ENCODE measurements at regions not wholly inside any gene's neighbourhood (a gene's known extent, or its start where the extent isn't known, plus 50 kb on each side); places are given as distances from the start of the nearest gene placed in this dataset.

DNA sequence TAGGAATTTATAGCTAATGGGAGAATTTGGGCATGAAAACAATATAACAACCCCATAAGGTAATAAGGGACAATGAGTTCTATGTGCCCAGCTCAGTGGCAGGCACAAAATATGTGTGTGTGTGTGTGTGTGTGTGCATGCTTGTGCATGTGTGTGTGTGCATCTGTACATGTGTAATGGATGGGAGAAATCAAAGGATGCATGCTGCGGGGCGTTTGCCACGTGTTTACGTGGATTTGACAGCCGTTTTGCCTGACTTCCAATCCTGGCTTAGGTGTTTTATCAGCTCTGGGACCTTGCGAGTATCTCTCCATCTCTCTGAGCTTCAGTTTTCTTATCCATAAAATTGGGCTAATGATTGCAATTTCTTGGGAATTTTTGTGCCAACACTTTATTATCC, 108.4 kb downstream of the IRX5 start:
- TF ChIP-seq, protein P1, sequence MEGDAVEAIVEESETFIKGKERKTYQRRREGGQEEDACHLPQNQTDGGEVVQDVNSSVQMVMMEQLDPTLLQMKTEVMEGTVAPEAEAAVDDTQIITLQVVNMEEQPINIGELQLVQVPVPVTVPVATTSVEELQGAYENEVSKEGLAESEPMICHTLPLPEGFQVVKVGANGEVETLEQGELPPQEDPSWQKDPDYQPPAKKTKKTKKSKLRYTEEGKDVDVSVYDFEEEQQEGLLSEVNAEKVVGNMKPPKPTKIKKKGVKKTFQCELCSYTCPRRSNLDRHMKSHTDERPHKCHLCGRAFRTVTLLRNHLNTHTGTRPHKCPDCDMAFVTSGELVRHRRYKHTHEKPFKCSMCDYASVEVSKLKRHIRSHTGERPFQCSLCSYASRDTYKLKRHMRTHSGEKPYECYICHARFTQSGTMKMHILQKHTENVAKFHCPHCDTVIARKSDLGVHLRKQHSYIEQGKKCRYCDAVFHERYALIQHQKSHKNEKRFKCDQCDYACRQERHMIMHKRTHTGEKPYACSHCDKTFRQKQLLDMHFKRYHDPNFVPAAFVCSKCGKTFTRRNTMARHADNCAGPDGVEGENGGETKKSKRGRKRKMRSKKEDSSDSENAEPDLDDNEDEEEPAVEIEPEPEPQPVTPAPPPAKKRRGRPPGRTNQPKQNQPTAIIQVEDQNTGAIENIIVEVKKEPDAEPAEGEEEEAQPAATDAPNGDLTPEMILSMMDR (IDR thresholded peaks at IDR 0.05; ENCODE audit: insufficient read depth, low read length), result no peak
- no peak for DNase-seq (ENCODE audit: low read depth)
- H3K4me3 ChIP-seq (ENCODE audit: low read depth, low read length), result no peak overlapping the region

DNA sequence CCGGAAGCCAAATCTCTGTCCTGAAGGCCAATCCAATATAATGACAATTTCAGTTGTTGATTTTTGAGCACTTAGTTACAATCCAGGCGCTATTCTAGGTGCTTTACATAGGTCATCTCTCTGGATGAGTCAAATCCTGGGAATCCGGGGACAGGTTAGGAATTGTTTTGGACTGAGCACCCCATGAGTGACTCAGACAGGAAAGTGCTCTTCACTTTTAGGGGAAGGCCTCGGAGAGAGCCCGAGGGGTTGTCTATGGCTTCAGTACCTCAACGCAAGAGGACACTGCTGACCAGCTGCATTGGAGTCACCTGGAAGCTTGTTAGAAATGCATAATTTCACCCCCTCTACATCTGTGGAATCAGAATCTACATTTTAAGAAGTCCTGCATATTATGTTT, 108.8 kb downstream of the IRX5 start:
- TF ChIP-seq, protein P1 (IDR thresholded peaks at IDR 0.05; ENCODE audit: insufficient read depth, low read length), result no peak
- no peak overlapping the region for H3K4me3 ChIP-seq (ENCODE audit: low read depth, low read length)
- DNase-seq (ENCODE audit: low read depth), result no peak

DNA sequence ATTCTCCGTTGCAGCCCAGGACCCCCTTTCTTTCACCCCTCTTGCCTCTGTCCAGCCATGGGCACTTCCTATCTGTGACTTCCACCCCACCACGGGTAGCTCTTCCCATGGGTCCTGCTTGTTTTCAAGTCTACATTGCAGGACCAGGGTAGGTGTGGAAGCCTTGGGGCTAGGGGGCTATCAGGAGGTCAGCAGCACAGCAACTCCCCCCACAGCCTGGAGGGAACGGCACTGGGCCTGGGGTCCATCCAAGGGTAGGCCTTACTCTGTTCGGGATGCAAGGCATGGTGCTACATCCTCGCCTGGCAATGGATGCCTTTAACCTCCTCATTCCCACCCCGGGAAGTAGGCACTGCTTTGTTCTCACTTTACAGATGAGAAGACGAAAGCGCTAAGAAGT, 109.3 kb downstream of the IRX5 start:
- no peak for DNase-seq (ENCODE audit: low read depth)
- H3K4me3 ChIP-seq (ENCODE audit: low read depth, low read length), result no peak overlapping the region
- TF ChIP-seq, protein P1 (IDR thresholded peaks at IDR 0.05; ENCODE audit: insufficient read depth, low read length), result no peak

DNA sequence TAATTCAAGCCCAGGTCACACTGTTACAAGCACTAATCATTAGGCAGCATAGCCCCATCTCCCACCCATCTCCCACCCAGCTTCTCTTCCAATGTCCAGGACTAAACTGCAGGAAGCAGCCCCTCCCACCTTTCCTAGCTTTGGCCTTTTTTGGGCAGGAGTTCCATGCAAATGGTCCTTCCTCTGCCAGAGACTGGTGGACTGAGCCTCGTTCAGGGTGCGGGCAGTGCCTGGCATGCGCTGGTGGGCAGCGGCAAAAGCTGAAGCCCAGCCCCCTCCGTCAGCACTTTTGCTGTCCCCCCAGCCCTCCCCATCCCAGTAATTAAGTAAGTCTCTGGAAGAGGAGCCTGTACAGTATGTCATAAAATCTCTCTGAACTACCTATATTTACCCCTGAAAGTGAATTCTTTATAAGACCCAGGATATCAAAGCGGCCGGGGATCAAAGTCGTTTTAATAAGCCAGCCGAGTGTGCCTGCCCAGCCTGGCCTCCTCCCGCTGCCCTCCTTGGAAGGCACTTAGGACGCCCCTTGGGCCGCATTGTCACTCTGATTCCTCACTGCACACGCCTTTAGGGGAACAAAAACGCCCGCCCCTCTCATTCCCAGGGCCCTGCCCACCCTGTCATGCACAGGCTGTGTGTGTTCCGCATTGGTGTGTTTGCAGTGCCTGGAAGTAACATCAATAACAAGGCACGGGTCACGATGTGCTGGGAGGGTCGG, 109.9 kb downstream of the IRX5 start:
- DNase-seq (ENCODE audit: low read depth), result no peak
- TF ChIP-seq, protein P1 (IDR thresholded peaks at IDR 0.05; ENCODE audit: insufficient read depth, low read length), result no peak
- no peak overlapping the region for H3K4me3 ChIP-seq (ENCODE audit: low read depth, low read length)

DNA sequence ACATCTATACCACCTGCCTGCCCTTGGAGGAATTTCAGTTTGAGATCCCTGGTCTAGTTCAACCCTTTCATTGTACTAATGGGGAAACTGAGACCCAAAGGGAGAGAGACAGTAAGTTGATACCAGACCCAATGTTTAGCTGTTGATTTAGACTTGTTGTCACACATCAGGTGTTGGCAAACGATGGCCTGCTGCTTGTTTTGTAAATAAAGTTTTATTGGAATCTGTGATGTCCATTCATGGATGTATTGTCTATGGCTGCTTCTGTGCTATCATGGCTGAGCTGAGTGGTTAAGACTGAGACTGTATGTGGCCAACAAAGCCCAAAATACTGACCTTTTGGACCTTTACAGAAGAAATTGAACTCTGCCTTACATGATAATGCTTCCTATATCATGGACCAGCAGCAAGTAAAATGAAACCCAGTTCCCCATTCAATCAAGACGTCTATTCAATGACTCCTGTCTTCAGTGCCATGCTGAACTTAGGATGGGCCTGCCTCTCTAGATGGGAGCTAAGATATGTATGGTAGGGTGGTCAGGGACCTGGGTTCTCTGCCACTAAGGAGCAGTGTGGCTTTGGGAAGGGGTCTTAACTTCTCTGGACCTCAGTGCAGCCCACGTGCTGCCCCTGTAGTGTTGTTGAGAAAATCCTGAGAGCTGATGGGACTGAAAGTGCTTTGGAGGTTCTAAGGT, 111.0 kb downstream of the IRX5 start:
- no peak for DNase-seq (ENCODE audit: low read depth)
- TF ChIP-seq, protein P1 (IDR thresholded peaks at IDR 0.05; ENCODE audit: insufficient read depth, low read length), result no peak

DNA sequence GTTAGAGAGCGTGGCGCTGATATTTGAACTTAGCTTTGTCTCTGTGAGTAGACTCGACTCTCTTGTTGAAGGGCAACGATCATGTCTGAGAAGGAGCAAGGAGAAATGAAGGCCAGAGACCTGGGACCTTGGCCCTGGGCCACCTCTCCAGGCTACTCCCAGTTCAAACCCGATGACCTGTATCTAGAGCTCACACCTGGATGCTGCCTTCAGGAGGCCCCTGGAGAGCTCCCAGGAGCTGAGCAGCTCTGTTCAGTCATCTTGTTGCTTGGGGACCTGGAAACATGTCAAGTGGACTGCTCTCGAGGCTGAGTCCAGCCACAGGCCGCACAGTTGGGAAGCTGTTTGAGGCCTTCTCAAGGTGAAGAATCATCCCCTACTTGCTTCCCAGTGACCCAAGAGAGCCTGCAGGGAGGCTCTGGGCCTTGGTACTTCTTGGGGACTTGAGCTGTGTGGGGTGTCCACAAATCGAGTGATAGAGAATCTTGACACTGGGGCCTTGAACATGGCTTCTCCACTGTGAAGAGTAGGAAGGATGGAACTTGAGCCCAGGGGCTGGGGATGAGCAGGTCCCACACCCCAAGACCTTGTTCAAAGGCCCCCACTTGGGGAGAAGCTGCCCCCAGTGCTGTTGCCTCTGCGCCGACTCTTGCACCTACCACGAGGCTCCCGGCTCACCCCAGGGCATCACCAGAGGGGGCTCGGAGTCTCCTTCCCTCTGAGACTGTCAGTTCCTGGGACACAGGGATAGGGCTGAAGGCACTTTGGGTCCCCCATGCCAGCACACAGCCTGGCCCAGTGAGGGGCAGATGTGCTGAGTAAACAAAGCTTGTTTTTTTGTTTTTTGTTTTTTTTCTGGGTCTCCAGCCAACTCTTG, 112.1 kb downstream of the IRX5 start:
- DNase-seq (ENCODE audit: low read depth), result no peak
- TF ChIP-seq, protein P1 (IDR thresholded peaks at IDR 0.05; ENCODE audit: insufficient read depth, low read length), result no peak
- no peak overlapping the region for H3K4me3 ChIP-seq (ENCODE audit: low read depth, low read length)

More for the DNA sequence above, 111.0 kb downstream of the IRX5 start:
- H3K4me3 ChIP-seq (ENCODE audit: low read depth, low read length), result no peak overlapping the region

Measured in fibroblast of the aortic adventitia (primary cell).